ENCODE measurements at regions not wholly inside any gene's neighbourhood (a gene's known extent, or its start where the extent isn't known, plus 50 kb on each side); places are given as distances from the start of the nearest gene placed in this dataset.

GRCh38 chr14:89017417-89017816, 193.0 kb downstream of the TTC8 start:
- no peak for DNase-seq

DNA sequence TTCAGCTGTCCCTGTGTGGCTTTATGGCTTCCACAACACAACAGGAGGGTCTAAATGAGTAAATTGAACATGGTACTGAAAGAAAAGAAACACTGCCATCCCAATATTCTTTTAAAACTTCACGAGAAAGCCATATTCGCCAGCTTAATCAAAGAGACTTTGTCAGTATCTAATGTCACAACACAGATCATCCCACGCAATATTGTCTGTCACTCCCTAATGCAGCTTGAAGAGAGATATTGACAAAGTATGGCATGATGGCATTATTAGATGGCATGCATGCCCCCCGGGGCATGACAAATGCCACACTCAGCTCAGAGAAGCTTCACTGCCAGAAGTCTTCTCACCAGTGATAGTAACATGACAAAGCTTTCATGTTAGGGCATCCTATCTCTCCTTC, 197.8 kb downstream of the TTC8 start:
- DNase-seq: no peak

- no peak for DNase-seq
These were observed 200.2 kb downstream of the TTC8 start for GRCh38 chr14:89024691-89025090.

- peak; percentile 88 for DNase-seq
These were observed 201.2 kb downstream of the TTC8 start for GRCh38 chr14:89025561-89026236.

GRCh38 chr14:89027097-89027740, 202.8 kb downstream of the TTC8 start:
- DNase-seq: peak; percentile 33

DNA sequence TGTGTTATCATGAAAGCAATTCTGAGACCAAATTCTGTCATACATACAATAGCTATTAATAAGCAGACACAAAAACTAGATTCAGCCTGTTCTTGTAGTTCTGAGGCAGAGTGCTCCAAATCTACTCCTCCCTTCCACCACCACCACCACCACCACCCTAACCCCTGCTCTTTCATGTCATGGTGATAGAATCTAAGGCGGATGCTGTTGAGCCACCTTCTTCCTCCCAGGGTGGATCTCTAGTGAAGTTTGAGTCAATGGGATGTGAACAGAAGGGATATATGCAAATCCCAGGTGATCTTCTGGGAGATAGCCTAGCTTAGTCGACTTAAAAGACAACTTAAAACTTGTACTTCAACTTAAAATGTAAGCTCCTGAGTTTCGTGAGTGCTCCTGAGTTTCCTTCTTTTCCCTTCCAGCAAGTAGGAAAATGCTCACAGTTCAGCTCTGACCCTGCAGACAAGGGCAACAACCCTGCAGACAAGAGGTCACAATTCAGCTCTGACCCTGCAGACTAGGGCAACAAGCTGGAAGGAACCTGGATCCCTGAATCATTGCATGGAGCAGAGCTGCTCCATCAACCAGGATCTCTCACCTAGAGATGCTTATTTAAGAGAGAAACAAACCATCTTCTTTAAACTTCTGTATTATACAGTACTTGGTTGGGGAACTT, 204.1 kb downstream of the TTC8 start:
- no peak for DNase-seq

DNA sequence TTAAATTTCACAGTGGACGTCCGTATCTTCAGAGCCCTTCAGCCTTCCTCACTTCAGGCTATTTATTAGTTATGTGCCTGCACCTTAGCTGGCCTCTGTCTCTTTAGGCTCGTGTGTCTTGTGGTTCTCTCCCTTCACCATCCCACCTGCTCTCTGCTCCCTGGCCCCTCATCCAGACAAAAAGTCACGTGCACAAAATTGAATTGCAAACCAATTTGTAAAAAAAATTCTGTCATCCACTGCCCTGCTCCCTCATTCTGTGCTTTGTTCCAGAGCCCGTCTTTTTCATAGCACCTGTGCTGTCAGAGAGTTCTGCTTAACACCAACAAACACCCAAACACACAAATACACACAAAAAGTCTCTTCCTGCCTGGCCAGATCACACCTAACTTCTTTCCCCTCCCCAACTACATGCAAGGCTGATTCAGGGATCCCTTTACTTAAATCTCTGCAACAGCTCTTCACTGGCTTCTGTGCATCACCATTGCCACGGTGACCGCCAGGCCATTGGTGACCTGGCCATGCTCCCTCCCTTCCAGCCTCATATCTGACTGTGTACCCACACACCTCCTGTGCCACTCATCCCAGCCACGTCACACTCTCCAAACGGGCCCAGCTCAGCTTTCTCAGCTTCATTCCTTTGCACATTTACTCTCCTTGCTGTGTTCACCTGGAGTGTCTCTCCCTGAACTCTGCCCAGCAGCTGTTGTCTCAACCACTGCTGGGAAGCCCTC, 205.7 kb downstream of the TTC8 start:
- no peak for DNase-seq

- no peak for DNase-seq
These were observed 206.5 kb downstream of the TTC8 start for GRCh38 chr14:89030921-89031320.

DNA sequence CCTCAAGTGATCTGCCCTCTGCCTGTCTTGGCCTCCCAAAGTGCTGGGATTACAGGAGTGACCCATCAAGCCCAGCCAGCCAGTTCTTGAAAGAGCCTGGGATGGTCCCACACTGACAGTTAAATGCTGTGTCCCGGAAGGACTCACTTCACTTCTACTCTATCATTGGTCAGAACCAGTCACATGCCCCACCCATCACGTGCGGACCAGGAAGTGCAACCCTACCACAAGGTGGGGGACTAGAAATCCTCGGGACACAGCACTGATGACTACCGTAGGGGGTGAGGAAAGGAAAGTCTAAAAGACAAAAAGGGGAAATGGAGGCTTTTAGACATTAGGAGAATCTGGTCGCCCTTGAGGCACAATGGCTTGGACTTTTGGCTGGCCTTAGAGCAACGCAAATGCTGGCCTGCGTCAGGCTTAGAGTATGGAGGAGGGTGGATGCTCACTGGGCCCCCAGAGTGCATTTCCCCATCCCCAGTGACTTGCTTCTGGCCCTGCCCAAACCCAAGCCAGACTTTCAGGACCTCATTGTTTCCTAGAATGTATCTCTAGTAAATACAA, 207.7 kb downstream of the TTC8 start:
- no peak for DNase-seq

DNA sequence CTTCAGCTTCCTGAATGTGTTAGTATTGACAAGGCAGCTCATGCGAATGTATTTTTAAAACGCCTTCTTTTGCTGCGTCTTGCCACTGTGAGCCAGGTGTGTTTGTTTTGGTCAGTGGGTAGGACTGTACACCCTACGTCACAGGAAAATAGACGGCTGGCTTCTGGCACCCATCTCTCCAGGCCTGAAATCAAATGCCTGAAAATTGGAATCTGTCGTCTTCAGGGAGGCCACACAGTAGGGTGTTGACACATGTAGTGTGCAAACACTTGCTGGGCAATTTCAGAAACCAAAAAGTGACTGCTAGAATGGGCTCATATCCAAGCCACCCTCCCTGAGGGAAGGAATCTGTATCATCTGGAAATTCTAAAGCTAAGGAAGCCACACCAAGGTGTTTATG, 209.3 kb downstream of the TTC8 start:
- no peak for DNase-seq

DNA sequence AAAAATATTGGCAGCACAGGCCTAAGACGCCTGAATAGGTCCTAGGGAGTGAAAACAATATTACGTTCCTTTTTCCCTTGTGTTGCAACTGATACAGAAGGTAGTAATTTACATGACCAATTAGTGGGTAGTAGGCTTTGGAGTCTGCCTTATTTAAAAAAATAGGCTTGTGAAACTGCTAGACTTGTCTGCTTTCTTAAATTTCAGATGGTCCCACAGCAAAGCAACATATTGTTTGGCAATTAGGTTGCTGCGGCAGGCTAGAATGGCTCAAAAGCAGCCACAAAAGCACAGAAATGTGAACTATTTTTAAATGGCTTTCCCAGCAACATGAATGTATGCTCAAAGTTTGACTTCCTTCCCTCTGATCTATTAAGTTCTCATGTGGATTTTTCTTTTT, 211.9 kb downstream of the TTC8 start:
- no peak for DNase-seq

DNA sequence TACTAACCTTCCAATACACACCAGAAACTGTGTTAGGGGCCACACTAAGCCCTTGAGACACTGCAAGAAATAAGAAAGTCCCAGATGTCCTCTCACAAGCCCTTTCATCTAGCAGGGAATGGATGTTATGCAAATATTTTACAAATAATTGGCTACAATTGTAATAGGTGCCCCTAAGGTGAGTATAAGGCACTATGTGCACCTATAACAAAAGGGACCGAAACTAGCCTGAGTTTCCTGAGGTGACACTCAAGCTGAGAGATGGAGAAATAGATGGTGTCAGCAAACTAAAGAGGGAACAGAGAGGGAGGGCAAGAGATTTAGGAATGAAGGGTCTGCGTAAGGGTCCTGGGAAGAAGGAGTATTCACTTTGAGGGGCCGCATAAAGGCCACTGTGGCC, 212.6 kb downstream of the TTC8 start:
- no peak for DNase-seq

DNA sequence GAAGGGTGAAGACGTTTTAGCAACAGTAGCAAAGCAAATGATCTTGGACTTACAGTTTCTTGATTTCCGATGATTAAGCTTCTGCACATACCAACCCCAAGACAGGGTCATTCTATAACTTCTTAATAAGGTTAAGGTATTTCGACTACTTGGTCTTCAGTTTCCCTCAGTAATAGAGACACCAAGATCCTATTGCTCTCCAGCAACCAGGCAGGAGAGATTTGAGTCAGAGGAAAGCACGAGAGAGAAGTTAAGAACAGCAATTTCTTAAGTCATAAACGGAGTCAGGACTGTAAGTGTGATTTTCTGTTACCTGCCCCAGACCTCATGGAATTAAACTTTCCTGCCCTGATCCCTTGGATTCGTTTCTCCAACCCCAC, 215.6 kb downstream of the TTC8 start:
- no peak for DNase-seq

DNA sequence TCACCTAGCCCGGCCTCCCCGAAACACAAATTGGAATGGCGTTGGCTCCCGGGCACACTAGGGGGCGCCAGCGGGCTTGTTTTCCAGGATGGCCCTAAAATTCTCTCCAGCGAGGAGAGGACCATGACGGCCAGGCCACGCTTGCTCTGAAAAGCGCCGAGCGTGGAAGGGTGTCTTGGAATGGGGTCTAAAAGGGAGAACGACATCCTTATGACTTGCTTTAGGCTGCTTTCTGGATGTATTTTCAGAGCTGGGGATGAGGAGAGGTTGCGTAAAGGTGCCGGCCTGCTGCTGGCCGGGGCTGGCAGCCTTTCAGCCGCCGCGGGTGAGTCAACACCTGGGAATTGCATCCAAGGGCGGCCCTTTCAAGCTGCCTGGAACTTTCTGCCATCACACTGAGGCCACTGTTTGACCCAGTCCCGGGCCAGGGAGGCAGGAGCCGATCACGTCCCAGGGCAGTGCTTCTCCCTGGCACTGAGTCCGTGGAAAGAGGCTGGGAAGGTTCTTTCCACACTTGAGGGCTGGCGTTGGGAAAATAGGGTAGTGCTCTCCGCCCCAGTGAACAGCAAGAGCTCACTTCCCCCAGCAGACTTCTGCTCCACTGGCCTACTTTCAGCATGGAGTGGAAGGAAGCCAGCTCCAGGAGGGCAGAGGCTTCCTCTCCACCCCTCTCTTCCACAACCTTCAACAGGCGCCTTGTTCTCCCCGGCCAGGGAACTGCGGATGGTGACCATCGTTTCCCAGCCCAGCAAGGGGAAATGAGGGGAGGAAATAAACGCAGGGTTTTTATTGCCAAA, 216.2 kb downstream of the TTC8 start:
- DNase-seq: peak; percentile 69

GRCh38 chr14:89041257-89041582, 216.8 kb downstream of the TTC8 start:
- no peak for DNase-seq

- DNase-seq: no peak
These were observed 217.6 kb downstream of the TTC8 start for GRCh38 chr14:89042021-89042420.

- DNase-seq: no peak
These were observed 228.9 kb downstream of the TTC8 start for GRCh38 chr14:89053303-89053702.

DNA sequence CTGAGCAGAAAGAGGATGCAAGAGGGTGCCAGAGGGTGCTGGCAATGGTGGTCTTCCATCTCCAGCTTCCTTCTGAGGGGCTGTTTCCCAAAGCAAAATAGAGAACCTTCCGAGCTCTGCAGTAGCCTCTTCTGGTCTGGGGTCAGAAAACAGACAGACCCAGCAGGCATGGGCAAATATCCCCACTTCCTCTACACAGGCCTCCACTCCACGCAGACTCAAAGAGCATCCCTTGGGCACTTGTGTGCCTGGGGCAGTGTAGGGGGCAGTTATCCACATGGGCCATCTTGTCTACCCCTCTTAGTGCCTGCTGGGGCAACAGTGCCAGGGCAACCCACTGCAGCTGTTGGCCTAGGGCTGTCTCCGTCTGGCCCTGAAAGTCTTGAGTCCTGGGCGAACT, 231.9 kb downstream of the TTC8 start:
- no peak for DNase-seq

DNA sequence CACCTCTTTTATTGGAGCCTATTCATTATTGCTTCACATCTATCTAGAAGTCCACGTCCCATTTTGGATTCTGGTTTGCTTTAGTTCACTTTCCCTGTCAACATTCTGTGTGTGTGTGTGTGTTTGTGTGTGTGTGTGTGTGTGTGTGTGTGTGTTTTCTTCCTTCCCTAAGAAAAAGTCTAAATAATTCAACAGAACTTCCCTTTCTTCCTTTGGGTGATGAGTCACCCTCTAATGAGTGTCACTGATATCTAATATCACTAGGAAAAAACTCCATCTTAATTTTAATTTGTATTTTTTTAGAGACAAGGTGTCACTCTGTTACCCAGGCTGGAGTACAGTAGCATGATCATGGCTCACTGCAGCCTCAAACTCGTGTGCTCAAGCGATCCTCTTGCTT, 234.2 kb downstream of the TTC8 start:
- no peak for DNase-seq

DNA sequence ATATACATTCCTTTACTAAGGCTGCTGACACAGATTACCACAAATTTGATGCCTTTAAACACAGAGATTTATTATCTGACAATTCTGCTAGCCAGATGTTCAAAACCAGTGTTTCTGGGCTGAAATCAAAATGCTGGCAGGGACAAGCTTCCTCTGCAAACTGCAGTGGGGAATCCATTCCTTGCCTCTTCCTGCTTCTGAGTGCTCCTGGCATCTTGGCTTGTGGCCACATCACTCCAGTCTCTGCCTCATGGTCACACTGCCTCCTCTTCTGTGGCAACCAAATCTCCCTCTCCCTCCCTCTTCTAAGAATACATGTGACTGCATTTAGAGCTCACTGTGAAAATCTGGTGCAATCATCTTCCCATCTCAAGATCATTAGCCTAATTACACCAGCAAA, 235.7 kb downstream of the TTC8 start:
- DNase-seq: peak; percentile 59

- no peak for DNase-seq
These were observed 237.2 kb downstream of the TTC8 start for GRCh38 chr14:89061696-89062095.

DNA sequence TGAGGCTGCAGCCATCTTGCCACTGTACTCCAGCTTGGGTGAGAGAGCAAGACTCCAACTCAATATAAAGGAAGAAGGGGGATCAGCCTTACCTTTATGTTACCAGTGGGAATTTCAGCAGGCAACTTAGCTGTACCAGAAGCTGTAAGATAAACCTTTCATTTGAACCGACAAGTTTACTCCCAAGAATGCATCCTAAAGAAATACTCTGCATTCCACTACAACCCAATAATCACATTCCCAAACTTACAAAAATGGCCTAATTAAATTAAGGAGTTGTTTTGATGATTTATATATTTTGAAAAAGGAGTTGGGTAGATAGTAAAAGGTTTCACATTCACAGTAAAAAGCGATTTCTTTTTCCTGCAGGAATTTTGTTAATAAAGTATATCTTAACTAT, 241.4 kb downstream of the TTC8 start:
- DNase-seq: no peak

Measured in skin of body (tissue), 1 donor.